Skeletal muscle tissue (tissue), 3 donors: ENCODE measurements at regions not wholly inside any gene's neighbourhood (a gene's known extent, or its start where the extent isn't known, plus 50 kb on each side); places are given as distances from the start of the nearest gene placed in this dataset.

Source experiments
- H3K27ac ChIP-seq: one replicate; pipeline ENCODE4 v1.7.0; 2013; ENCODE audit warnings: mild to moderate bottlenecking, low read depth, low read length, inconsistent platforms
- H3K27me3 ChIP-seq, 3 donors: one replicate each; pipeline ENCODE4 v1.7.0; 2013; ENCODE audit warnings: low read length in 3 of 3; ENCODE audit not compliant: control insufficient read depth in 3 of 3, insufficient read depth in 3 of 3
- H3K36me3 ChIP-seq, 3 donors: one replicate each; pipeline ENCODE4 v1.7.0; 2013; ENCODE audit warnings: low read length in 3 of 3; ENCODE audit not compliant: control insufficient read depth in 3 of 3, insufficient read depth in 3 of 3
- H3K4me1 ChIP-seq, 3 donors: one replicate each; pipeline ENCODE4 v1.7.0; 2013; ENCODE audit warnings: low read length in 3 of 3, mild to moderate bottlenecking in 3 of 3; ENCODE audit not compliant: control insufficient read depth in 3 of 3, insufficient read depth in 3 of 3
- H3K4me3 ChIP-seq, 3 donors: one replicate each; pipeline ENCODE4 v1.7.0; 2013; ENCODE audit warnings: low read length in 3 of 3
- H3K9ac ChIP-seq, 3 donors: one replicate each; pipeline ENCODE4 v1.7.0; 2013; ENCODE audit warnings: low read length in 3 of 3, mild to moderate bottlenecking in 3 of 3, moderate library complexity in 2 of 3, low read depth in 1 of 3
- H3K9me3 ChIP-seq, 3 donors: one replicate each; pipeline ENCODE4 v1.7.0; 2013; ENCODE audit warnings: low read length in 3 of 3; ENCODE audit not compliant: control insufficient read depth in 3 of 3
- donor health status: Osteomylitis.

DNA sequence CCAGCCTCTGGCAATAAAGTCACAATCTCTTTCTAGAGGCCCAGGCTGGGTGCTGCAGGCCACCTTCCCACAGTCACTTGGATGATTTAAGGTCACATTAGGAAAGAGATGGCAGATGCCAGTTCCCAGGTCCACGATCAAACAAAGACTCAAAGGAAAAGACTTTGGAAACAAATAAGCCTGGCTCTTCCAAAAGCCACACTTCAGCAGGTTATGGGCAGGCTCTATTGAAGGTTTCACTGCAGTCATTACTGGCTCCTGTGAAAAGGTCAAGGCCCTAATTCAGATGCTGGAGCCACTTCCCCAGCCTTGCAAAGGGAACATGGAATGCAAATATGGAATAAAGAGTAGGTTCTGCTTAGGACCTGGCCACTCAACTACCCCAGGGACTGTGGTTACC is 104.0 kb upstream of the ZNF32 start:
- H3K4me1 ChIP-seq = peaks cover 0 to 15% (median 6%) of the 10 kb centered on the region in 3 donors
- H3K9me3 ChIP-seq = no peaks in the 10 kb centered on the region
- H3K27me3 ChIP-seq = no peaks in the 10 kb centered on the region
- no peak overlapping the region for H3K4me3 ChIP-seq
- no peak overlapping the region for H3K9ac ChIP-seq
- H3K27ac ChIP-seq = no peak overlapping the region
- H3K36me3 ChIP-seq = no peaks in the 10 kb centered on the region

DNA sequence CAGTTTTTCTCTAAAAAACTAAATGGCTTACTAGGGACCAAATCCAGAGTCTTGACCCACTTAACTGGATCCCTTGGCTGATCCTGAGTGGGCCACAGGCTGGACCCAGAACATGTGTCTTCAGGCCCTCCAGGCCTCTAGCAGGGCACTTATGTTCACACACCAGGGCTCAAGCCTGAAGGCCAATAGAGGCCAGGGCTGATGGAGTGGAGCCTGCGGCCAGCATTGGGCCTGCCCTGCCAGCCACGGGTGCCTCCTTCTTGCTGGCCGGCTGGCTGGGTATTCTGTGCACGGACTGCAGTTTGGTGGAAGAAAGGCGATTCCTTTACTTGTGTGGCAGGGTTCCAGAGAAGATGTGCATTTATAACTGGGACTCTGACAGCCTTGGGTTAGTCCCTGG is 103.0 kb upstream of the ZNF32 start:
- H3K27me3 ChIP-seq = no peaks in the 10 kb centered on the region
- no peaks in the 10 kb centered on the region for H3K9me3 ChIP-seq
- peaks cover 0 to 15% (median 6%) of the 10 kb centered on the region in 3 donors for H3K4me1 ChIP-seq
- no peaks in the 10 kb centered on the region for H3K36me3 ChIP-seq
- no peak overlapping the region for H3K9ac ChIP-seq
- no peak overlapping the region for H3K27ac ChIP-seq
- H3K4me3 ChIP-seq = no peak overlapping the region

DNA sequence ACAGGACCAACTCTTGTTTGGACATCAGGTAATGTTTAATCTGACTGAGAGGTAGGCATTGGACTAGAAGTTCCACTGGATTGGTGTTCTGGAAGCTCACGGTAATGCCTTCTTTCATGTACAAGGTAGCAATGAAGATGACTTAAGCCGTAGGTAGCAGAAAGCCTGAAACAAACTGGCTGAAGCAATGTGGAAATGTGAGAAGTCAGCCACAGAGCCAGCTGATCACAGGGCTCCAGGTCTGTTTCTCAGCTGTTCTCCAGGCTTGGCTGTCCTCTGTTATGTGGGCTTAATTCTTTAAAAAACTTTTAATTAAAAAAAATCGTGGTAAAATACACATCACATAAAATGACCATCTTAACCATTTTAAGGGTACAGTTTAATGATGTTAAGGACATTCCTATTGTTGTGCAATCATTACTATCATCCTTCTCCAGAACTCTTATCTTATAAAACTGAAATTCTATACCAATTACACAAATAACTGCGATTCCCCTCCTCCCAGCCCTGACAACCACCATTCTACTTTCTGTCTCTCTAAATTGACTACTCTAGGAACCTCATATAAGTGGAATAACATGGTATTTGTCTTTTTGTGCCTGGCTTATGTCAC is 101.4 kb upstream of the ZNF32 start:
- H3K27me3 ChIP-seq = no peaks in the 10 kb centered on the region
- H3K4me3 ChIP-seq = no peak overlapping the region
- H3K4me1 ChIP-seq = peaks cover 0 to 15% (median 6%) of the 10 kb centered on the region in 3 donors
- no peaks in the 10 kb centered on the region for H3K36me3 ChIP-seq
- H3K9me3 ChIP-seq = no peaks in the 10 kb centered on the region
- H3K9ac ChIP-seq = no peak overlapping the region
- H3K27ac ChIP-seq = no peak overlapping the region

DNA sequence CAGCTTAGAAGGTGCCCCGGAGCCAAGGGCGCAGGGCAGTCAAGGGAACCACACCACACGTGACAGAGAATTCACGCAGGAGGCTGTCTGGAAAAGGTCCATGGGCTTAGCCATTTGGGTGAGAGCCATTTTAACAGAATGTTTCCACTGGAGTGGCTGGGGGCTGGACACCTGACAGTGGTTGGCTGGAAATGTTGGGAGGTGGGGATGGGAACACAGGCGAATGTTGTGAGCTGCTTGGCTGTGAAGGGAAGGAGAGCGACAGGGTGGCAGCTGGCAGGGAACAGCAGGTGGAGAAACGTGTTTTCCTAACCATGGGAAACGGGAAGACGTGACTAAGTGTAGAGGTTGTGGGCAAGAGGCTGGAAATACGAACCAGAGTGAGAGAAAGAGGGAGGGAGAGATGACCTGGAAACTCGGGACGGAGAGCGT is 100.5 kb upstream of the ZNF32 start:
- H3K4me3 ChIP-seq = peak overlapping the region in 1 of 3 donors; percentile 41
- no peaks in the 10 kb centered on the region for H3K36me3 ChIP-seq
- no peaks in the 10 kb centered on the region for H3K27me3 ChIP-seq
- peak overlapping the region in 1 of 3 donors; percentile 25 for H3K9ac ChIP-seq
- H3K4me1 ChIP-seq = peaks cover 0 to 15% (median 6%) of the 10 kb centered on the region in 3 donors
- H3K27ac ChIP-seq = no peak overlapping the region
- H3K9me3 ChIP-seq = no peaks in the 10 kb centered on the region

DNA sequence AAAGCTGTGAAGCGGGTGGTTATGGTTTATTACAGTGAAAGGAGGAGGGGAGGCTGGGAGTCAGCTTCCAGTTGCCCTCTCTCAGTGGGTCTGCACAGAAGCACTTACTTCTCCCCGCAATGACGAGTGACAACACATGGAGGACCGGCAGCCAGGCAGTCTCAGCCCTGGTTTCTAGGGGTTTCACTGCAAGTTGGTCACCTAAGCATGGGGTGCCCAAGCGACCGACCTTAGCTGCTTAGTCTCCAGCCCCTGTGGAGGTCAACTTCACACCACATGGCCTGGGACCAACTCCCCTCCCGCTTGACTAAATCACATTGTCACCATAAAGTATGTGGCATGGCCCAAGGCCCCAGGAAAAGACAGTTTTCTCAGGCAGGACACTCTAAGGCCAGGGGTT is 99.9 kb upstream of the ZNF32 start:
- no peaks in the 10 kb centered on the region for H3K9me3 ChIP-seq
- H3K27ac ChIP-seq = no peak overlapping the region
- H3K36me3 ChIP-seq = no peaks in the 10 kb centered on the region
- H3K4me3 ChIP-seq = no peak overlapping the region
- H3K9ac ChIP-seq = no peak overlapping the region
- peaks cover 0 to 15% (median 6%) of the 10 kb centered on the region in 3 donors for H3K4me1 ChIP-seq
- H3K27me3 ChIP-seq = no peaks in the 10 kb centered on the region

DNA sequence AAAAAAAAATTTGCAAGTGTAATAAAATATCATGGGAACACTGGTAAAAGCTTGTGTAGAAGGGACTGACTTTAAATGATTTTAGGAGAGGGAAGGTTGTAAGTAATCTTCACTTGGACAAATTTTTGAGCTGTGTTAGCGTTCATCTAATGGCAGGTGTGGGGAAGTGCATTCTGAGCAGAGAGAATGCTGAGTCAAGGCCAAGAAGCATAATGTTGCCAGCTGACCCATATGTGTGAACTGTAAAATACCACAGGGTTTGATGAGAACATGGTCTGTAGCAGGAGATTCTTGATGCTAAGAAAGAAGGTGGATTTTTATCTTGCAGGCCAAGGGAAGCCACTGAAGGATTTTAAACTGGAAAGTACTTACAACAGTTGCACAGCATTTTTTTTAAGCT is 98.2 kb upstream of the ZNF32 start:
- peaks cover 0 to 15% (median 6%) of the 10 kb centered on the region in 3 donors for H3K4me1 ChIP-seq
- no peak overlapping the region for H3K9ac ChIP-seq
- no peak overlapping the region for H3K4me3 ChIP-seq
- no peaks in the 10 kb centered on the region for H3K9me3 ChIP-seq
- H3K36me3 ChIP-seq = no peaks in the 10 kb centered on the region
- H3K27me3 ChIP-seq = no peaks in the 10 kb centered on the region
- H3K27ac ChIP-seq = no peak overlapping the region

DNA sequence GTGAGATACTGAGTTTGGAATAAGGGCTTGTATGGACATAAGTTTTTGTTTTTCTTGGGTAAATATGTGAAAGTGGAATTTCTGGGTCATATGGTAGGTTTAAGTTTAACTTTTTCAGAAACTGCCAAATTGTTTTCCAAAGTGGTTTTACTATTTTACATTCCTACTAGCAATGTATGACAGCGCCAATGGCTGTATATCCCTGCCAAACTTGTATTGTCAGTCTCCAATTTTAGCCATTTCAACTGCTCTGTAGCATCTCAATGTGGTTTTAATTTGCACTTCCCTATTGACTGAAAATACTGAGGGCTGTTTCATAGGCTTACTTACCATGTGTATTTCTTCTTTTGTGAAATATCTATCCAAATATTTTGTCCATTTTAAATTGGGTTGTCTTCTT is 90.5 kb upstream of the ZNF32 start:
- Histone ChIP-seq H3K27me3 (no peaks in the 10 kb centered on the region), H3K36me3 (no peaks in the 10 kb centered on the region), H3K27ac (no peak overlapping the region), H3K4me1 (no peaks in the 10 kb centered on the region), H3K9ac (no peak overlapping the region), H3K9me3 (no peaks in the 10 kb centered on the region), H3K4me3 (no peak overlapping the region)

DNA sequence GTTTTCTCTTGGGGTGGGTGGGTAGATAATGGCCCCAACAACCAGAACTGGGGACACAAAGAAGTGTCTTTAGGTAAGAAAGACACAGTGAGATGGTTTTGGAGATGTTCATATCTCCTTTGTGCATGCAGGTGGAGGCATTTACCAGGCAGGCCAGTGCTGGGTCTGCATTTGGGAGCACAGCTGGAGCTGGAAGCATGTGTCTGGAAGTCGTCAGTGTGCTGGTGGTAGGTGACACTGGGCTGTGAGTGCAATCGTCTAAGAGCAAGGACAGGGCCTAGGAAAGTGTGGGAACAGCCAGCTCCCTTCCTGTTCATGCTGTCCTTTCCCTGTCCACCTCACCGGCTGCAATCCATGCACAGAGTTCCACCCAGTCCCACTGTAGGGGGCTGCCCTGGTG is 88.3 kb upstream of the ZNF32 start:
- H3K27ac ChIP-seq = no peak overlapping the region
- H3K27me3 ChIP-seq = no peaks in the 10 kb centered on the region
- H3K4me1 ChIP-seq = no peaks in the 10 kb centered on the region
- no peaks in the 10 kb centered on the region for H3K36me3 ChIP-seq
- no peak overlapping the region for H3K4me3 ChIP-seq
- no peaks in the 10 kb centered on the region for H3K9me3 ChIP-seq
- no peak overlapping the region for H3K9ac ChIP-seq

DNA sequence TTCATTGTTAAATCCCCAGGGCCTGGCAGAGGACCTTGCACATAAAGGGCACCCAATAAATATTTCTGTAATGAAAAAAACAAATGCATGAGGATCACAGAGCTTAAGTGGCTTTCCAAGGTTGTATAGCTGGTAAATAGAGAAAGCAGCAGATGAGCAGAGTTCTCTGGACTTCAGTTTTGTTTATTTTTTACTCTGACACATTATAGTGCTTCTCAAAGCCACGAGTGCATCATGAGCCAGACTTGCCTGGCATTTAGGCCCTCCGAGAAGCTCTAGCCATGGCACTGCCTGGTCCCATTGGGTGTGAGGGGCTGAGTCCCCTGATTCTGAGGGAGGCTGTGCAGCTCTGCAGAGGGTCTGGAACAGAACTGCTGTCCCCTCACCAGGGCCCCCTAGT is 87.2 kb upstream of the ZNF32 start:
- Histone ChIP-seq H3K36me3 (no peaks in the 10 kb centered on the region), H3K4me3 (no peak overlapping the region), H3K4me1 (no peaks in the 10 kb centered on the region), H3K9me3 (no peaks in the 10 kb centered on the region), H3K27ac (no peak overlapping the region), H3K9ac (no peak overlapping the region), H3K27me3 (no peaks in the 10 kb centered on the region)

DNA sequence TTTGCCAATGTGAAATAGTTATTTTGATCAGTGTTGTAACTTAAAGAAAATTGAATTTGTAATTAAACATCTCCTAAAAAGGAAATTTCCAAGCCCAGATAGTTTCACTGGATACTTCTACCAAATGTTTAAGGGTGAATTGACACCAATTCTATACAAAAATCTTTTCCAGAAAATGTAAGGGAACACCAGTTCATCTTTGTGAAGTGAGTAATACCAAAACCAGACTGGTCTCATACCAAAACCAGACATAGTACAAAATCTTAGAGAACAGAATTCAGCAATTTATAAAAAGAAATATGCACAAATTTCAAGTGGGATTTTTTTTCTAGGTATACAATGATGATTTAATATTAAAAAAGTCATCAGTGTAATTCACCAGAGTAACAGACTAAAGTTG is 86.0 kb upstream of the ZNF32 start:
- Histone ChIP-seq H3K4me1 (no peaks in the 10 kb centered on the region), H3K27me3 (no peaks in the 10 kb centered on the region), H3K9ac (no peak overlapping the region), H3K36me3 (no peaks in the 10 kb centered on the region), H3K4me3 (no peak overlapping the region), H3K27ac (no peak overlapping the region), H3K9me3 (peaks cover 0 to 2% (median 0%) of the 10 kb centered on the region in 3 donors)
